ENCODE measurements at regions not wholly inside any gene's neighbourhood (a gene's known extent, or its start where the extent isn't known, plus 50 kb on each side); places are given as distances from the start of the nearest gene placed in this dataset.
"Not testable (repeated sequence)": the region's sequence is repeated elsewhere in the genome, so short reads cannot be mapped to it uniquely, and the experiment has no call there.

- no peak for DNase-seq (ENCODE audit: low spot score)
These were observed 102.1 kb downstream of the CRPPA start for GRCh38 chr7:16318989-16319915.

DNA sequence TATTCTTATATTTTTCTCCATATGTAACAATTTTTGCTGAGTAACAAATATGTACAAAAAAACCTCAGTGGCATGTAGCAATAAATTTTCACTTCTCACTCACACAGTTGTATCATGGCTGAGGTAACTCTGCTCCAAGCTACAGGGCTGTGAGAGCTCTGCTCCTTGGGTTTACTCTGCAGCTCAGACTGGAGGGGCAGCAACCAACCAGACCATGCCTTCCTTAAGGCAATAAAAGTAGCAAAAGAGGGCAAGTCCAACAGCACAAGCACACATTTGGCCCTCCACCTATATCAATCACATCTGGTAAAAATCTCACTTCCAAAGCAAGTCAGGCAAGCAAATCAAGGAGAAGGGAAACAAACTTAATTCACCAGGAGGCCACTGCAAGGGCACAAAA is 102.9 kb downstream of the CRPPA start:
- DNase-seq (ENCODE audit: low spot score), result no peak

GRCh38 chr7:16317406-16317805 is 103.9 kb downstream of the CRPPA start:
- DNase-seq (ENCODE audit: low spot score), result no peak

- DNase-seq (ENCODE audit: low spot score), result no peak
These were observed 106.1 kb downstream of the CRPPA start for GRCh38 chr7:16315280-16315679.

- no peak for DNase-seq (ENCODE audit: low spot score)
These were observed 112.2 kb downstream of the CRPPA start for GRCh38 chr7:16309129-16309528.

DNA sequence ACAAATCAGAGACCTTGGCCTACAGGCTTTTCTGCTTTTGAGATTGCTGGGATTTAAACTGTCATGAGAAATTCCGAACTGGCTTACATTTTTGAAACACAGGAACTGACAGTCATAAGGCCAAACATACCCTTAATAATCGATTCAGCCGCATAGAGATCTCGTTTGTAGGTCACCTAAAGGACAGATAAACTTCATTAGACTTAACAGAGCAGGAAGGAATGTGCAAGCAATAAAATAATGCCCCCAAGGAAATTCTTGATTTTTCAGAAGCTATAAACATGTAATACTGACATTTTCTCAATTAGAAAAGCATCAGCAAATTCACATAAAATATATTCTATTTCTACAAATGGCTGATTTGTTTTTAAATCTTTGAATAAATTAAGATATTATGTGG is 120.0 kb downstream of the CRPPA start:
- DNase-seq (ENCODE audit: low spot score), result no peak

DNA sequence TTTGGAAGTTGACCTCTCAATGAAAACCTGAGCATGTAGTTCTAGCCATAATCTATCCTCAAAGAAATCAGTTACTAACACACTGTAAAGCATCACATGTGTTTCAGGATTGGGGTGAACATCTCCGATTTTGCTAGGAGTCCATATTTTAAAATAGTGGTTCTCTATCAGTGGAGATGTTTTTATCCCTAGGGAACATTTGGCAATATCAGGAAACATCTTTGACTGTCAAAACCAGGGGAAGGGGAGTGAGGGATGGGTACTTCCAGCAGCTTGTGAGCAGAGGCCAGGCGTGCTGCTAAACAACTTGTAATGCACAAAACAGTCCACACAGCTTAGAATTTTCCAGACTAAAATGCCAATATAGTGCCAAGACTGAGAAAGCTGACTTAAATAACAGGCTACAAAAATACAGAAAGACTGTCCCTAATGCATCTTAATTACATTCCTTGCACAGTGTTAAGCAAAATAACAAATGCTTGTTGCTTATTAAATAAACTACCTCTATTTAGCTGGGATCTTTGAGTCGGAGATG is 120.9 kb downstream of the CRPPA start:
- no peak for DNase-seq (ENCODE audit: low spot score)

DNA sequence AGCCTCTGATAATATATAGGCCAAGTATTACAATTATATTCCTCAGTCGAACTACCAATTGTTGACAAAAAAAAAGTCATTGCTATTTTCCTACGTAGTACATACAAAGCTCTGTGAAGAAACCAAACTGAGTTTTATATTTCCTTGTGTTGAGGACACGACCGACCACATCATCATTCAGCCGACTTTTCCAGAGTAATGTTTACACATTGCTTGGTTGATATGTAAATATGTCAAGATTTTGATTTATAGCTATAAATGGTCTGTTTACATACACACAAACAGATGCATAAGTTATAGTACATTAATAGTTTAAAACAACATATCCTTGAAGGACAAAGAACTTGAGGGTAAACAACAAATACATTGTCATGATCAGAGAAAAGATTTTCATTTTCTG is 121.5 kb downstream of the CRPPA start:
- DNase-seq (ENCODE audit: low spot score), result no peak

DNA sequence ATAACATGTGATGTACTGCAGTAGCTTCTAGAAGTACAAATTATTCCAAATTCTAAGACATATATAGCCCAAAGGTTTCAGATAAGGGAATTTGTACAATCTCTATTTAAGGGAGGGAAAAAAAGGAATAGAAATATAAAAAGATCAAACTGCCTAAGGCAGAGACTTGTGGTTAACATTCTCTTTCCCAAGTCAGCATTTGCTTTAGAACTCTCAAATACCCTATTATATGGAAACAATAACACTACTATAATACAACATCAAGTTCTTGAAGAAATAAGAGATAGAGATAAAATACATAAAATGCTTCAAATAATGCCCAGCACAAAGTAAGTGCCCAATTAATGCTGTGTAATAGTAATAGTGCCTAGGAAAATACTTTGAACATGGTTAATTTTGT is 123.1 kb downstream of the CRPPA start:
- no peak for DNase-seq (ENCODE audit: low spot score)

- DNase-seq (ENCODE audit: low spot score), result no peak
These were observed 125.8 kb downstream of the CRPPA start for GRCh38 chr7:16295558-16295957.

DNA sequence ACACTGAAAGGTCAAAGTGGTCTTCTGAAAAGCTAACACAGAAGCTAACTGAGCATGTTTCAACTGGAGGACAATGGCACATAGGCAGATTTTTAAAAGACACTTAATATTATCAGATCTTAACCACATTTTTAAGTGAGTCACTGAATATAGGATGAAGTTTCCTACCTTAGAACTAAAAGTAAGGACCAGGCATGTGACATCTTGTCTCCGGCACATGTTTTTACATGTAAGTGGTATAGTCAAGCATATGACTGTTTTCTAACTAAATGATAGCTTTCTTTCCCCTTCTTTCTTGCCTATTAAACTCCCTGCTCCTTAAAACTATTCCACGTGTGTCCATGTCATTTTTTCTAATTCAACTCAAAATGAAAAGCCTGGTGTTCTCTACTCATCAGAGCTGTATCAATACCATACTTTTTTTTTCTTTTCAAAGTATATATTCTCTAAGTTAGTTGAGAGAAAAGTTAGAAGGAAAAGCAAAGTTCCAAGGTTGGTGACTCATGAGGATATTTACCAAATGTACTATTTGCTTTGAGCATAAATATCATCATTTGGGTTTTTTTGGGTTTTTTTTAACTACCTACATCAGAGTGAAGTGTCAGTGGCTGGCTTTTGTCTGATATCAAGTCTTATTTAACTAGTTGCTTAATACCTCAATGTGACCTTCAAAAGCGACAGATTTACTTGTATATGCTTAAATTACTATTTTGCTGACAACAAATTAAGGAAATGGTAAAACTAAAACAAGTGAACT is 127.5 kb downstream of the CRPPA start:
- DNase-seq (ENCODE audit: low spot score), result no peak

DNA sequence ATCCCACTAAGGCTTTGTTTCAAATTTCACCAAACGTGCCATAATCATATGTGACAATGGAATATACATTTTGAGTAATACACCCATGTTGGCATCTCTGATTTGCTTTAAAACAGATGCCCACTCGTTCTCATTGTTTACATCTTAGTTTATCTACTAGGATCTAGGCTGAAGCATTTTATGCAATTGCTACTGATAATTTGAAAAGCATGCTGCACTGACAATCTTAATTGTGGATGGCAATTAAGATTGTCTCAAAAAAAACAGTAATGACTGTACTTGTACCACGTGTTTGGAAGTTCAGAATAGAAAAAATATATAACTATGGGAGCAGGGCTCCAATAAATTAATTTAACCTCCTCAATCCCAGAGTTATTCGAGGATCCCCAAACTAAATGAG is 136.8 kb downstream of the CRPPA start:
- DNase-seq (ENCODE audit: low spot score), result no peak

DNA sequence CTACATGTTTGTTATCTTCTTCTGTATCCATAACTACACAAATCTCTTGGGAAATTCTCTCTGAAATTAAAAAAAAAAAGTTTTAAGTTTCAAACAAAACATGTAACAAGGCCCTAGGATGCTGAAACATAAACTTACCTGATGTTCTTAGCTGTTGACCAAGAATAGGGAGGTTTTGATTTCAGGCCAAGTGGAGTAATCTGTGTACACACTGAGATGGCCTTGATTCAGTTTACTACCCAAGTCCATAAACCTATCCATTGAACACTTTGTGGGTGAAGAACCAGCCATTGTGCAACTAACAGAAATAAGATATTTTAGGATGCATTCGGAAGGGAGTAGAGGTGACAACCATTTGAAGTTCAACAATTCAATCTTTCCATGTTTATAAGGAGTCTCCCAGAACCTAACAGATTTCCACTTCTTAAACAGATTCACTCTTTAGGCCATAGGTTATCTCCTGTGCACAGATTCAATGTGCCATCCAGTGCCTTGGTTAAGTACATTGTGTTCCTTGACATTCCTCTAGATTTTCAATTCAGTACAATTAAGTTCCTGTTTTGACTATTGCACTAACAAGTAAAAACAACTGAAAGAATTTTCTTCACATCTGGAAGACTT is 143.1 kb downstream of the CRPPA start:
- no peak for DNase-seq (ENCODE audit: low spot score)

DNA sequence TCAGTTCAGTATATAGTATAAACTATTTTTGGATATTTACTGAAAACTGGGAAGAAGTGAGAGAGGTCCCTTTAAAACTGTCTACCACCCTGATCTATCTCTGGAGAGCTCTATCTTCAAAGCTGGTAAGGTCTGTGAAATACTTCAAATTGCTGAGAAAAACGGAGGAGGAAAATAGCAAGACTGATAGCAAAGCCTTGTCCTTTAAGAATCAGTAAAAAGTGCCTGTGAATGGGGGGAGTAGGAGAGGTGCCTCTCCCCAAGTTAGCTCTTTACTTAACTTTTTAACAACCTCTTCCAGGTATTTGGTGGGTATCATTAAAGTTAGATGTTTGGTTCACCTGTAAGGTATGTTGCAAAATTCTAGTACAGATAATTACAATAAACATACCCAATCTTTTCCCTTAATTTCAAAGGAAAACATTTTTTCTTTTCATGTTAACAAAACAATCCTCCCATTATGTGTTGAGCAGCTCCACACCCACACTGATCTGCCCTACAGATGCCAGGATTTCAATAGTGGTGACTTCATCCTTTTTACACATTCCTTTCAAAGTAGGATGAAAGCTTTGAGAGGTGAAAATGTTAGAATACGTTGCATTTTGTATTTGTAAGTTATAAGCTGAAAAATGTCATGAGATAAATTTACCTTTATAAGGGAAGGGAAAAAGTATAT is 149.2 kb downstream of the CRPPA start:
- DNase-seq (ENCODE audit: low spot score), result no peak

- DNase-seq (ENCODE audit: low spot score), result no peak
These were observed 149.9 kb downstream of the CRPPA start for GRCh38 chr7:16271355-16271915.

DNA sequence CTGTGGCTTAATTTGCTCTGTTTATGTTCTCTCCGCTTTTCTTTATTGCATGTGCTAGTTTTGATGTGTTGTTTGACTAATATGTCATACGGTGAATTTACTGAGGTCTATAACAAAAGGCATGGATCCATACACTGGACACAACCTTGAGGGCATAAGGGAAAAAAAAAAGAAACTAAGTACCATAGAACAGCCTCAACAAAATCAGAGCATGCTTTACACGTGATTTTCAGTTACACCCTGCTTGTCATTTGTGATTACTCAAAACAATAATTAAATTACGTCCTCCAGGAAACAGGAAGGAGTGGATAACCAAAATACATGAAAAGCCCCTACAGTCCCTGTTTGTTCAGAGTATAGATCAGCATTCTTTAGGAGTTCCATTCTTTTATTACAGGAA is 150.5 kb downstream of the CRPPA start:
- DNase-seq (ENCODE audit: low spot score), result no peak

DNA sequence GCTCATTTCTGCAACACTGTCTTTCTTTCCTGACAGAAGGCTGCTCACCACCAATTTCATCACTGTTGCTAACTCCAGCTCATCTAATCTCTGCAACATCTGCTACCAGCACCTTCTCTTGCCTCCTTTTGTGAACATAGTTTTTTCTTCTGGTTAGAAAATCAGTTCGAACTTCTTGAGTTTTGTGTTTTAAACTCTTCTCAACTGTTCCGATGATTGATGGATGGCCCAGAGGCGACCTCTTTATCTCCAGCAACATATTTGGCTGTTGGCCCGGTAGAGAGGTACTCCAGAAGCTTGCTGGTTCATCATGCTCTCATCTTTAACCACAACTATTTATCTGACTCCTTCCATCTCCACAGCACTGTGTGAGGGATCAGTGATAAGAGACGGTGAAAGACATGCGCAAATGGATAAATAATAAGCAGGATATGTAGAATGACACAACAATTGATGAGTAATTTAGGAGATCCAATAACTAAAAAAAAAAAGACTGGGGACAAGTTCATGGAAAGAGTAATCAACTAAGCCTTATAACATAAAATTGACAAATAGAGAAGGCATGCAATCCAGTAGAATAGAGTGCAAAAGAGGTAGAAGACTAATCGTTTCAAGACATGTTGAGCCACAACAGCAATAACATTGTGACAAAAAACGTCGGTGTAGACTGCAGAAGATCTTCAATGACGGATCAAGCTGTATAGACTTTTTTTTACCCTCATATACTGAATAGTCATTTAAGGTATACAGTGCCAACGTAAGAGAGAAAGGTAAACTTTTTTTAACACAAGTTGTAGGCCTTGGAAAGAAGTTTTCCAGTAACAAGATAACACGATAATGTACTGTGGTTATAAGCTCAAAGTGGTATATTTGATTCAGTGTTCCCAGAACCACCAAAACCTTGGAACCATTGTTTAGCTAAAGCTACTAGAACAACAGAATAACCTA is 152.2 kb downstream of the CRPPA start:
- no peak for DNase-seq (ENCODE audit: low spot score)

DNA sequence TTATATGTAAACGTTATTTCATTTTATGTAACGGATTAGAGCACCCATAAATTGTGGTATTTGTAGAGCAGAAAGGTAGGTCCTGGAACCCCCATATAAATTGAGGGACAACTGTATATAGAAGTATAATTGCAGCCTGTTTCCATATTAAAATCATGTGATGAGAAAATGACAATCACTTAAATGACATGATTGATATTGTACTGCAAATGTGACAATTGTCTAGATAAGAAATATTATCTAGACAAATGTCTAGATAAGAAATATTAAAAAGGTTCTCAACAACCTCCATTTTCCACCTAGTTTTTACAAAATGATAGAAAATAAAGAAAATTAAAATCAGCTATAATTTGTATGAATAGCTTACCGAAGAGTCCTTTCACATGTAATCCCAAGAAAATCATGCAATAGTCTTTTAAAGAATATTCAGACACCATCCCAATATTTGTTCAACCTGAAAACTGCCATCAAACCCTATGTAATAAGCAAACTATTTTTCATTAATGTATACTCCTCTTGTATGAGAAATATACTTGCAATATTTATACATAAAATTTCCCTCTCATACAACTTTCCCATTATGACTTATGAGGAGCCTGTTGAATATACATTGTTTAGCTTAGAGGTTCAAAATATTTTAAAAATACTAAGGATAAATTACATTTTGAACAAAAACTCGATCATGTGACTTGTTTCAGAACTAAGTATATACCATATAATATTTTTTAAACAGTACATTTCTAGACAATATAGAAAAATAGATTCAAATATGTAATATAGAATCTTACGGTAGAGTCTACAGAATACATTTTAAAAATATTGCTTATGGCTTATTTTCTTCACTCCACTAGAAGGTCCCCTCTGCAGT is 153.2 kb downstream of the CRPPA start:
- no peak for DNase-seq (ENCODE audit: low spot score)

DNA sequence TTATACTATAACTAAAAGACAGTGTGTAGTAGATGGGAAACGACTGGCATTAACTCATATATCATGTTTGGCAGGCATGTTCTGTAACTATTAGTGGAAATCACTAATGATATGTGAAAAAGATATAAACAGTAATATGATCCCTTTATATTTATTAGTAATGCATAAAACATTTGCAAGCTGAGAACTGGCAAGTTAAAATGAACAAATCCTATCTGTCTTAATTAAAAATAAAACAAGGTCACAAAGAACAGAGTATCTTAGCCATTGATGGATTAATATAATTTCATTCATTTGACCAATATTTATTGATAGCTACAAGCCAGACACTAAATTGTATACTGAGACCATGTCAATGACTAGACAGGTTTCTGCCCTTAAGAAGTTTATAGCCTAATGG is 154.5 kb downstream of the CRPPA start:
- no peak for DNase-seq (ENCODE audit: low spot score)

- DNase-seq (ENCODE audit: low spot score), result not testable (repeated sequence)
These were observed 154.9 kb downstream of the CRPPA start for GRCh38 chr7:16266470-16266869.

All from CD4-positive, alpha-beta T cell treated with Interleukin-15 for 4 hours (primary cell).